ENCODE measurements at regions not wholly inside any gene's neighbourhood (a gene's known extent, or its start where the extent isn't known, plus 50 kb on each side); places are given as distances from the start of the nearest gene placed in this dataset.

DNA sequence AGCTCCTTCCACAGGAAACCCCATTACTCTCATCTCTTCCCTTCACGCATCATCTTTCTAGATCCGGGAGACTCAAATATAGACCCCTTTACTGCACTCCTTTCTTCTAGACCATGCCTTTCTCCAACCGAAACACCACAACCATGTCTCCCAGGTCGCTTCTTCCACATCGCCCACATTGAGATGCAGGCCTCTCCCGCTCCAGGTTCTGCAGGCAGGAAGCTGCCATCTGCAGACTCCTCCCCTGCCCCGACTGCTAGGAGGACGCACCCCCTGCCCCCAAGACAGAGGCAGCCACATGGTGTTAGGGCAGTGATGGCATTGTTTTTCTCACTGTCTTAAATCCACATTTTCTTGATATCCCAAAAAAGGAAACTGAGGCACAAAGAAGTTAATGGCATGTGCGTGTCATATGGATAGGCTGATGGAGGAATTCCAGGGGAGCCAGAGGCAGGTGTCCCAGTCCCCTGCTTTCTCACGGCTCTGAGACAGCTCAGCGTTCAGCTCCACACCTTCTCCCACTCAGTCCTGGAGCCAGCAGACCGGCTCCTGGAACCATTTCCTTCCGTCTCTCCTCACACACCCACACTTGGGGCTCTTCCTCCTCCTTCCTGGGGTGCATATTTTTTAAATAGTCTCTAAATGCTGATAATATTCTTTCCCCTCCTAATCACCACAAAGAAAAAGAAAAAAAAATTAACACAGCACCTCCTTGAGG, 438.4 kb downstream of the EIPR1 start:
- H4K8ac ChIP-seq (ENCODE audit: low read depth in 2 of 2, low read length in 2 of 2) = no peak overlapping the region
- peaks cover 49% of the 10 kb centered on the region for H3K9me3 ChIP-seq (ENCODE audit: control insufficient read depth, insufficient read depth, low read length)
- H2AK9ac ChIP-seq (replicated peaks; ENCODE audit: low read depth, low read length, poor library complexity) = no peak overlapping the region
- BruUV-seq (replicated peaks) = no TSS peak
- no peak overlapping the region for H2AFZ ChIP-seq (replicated peaks; ENCODE audit: low read length, poor library complexity)
- no peaks in the 10 kb centered on the region for H3K36me3 ChIP-seq (ENCODE audit: control insufficient read depth, insufficient read depth, low read length)
- H4K5ac ChIP-seq (ENCODE audit: low read depth, low read length) = no peak overlapping the region
- no peak overlapping the region for H3K4me3 ChIP-seq (ENCODE audit: insufficient read depth, low read depth, low read length)
- no peaks in the 10 kb centered on the region for H3K4me1 ChIP-seq (ENCODE audit: control insufficient read depth, insufficient read depth, low read length)
- in situ Hi-C loops (cut with MboI; ENCODE audit: low sequenced_read_pairs) (no loop called here), intact Hi-C loops (cut with micrococcal nuclease) (no loop called here), dilution Hi-C loops (cut with HindIII; ENCODE audit: low sequenced_read_pairs, unreplicated experiment) (no loop called here)
- H3K9ac ChIP-seq (ENCODE audit: low read depth, low read length) = no peak overlapping the region
- H3K9me1 ChIP-seq (ENCODE audit: insufficient read depth, low read length) = no peaks in the 10 kb centered on the region
- ChIA-PET CTCF (no interaction called here), POLR2A (ENCODE audit: unreplicated experiment) (no interaction called here)
- no peak overlapping the region for H3K18ac ChIP-seq (ENCODE audit: low read depth, low read length)
- no peak overlapping the region for H3K4me2 ChIP-seq (ENCODE audit: low read depth, low read length)
- WGBS, 2 experiments (ENCODE audit: extremely low coverage in 2 of 2, insufficient read length in 1 of 2) = 100% methylated on average over 2 of the region's 13 CpGs; no CpG with 5 or more reads in 1 of the 2 experiments
- H3K14ac ChIP-seq (replicated peaks; ENCODE audit: low read depth, low read length) = no peak overlapping the region
- DNase-seq (no peak), ATAC-seq (ENCODE audit: low read depth) (no peak)
- H3K79me1 ChIP-seq (ENCODE audit: low read depth in 1 of 2, low read length in 2 of 2) = no peaks in the 10 kb centered on the region
- no peak overlapping the region for H3K4ac ChIP-seq (ENCODE audit: low read depth, low read length)
- no peak overlapping the region for H2BK15ac ChIP-seq (ENCODE audit: low read depth, low read length)
- no peak overlapping the region for H4K91ac ChIP-seq (ENCODE audit: insufficient read depth, low read depth, low read length)
- H2AK5ac ChIP-seq (ENCODE audit: low read depth, low read length) = no peak overlapping the region
- H2BK120ac ChIP-seq (ENCODE audit: low read depth, low read length) = no peak overlapping the region
- H4K20me1 ChIP-seq (ENCODE audit: insufficient read depth, low read length) = no peaks in the 10 kb centered on the region
- H3K27ac ChIP-seq (ENCODE audit: insufficient read depth, low read length) = no peak overlapping the region
- H3K56ac ChIP-seq (ENCODE audit: extremely low read depth, insufficient read depth, low read length) = no peak overlapping the region
- H2BK5ac ChIP-seq (ENCODE audit: low read depth, low read length, poor library complexity, severe bottlenecking) = no peak overlapping the region
- no peak overlapping the region for H2BK20ac ChIP-seq (ENCODE audit: low read depth, low read length)
- TF ChIP-seq RAD21 (IDR thresholded peaks at IDR 0.05; ENCODE audit: low read length) = no peak
- no peak for TF ChIP-seq RCOR1 (IDR thresholded peaks at IDR 0.05; ENCODE audit: insufficient replicate concordance, low read length)
- no peak for TF ChIP-seq USF2 (IDR thresholded peaks at IDR 0.05; ENCODE audit: low read depth, low read length)
- TF ChIP-seq CHD1 (IDR thresholded peaks at IDR 0.05; ENCODE audit: low read depth, low read length) = no peak
- no peak for TF ChIP-seq RFX5 (IDR thresholded peaks at IDR 0.05; ENCODE audit: low read depth, low read length)
- no peak for TF ChIP-seq MAFK (IDR thresholded peaks at IDR 0.05; ENCODE audit: low read depth, low read length)
- no peak for TF ChIP-seq BHLHE40 (IDR thresholded peaks at IDR 0.05; ENCODE audit: low read depth, low read length)
- TF ChIP-seq, protein P1, sequence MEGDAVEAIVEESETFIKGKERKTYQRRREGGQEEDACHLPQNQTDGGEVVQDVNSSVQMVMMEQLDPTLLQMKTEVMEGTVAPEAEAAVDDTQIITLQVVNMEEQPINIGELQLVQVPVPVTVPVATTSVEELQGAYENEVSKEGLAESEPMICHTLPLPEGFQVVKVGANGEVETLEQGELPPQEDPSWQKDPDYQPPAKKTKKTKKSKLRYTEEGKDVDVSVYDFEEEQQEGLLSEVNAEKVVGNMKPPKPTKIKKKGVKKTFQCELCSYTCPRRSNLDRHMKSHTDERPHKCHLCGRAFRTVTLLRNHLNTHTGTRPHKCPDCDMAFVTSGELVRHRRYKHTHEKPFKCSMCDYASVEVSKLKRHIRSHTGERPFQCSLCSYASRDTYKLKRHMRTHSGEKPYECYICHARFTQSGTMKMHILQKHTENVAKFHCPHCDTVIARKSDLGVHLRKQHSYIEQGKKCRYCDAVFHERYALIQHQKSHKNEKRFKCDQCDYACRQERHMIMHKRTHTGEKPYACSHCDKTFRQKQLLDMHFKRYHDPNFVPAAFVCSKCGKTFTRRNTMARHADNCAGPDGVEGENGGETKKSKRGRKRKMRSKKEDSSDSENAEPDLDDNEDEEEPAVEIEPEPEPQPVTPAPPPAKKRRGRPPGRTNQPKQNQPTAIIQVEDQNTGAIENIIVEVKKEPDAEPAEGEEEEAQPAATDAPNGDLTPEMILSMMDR (conservative IDR thresholded peaks at IDR 0.05; ENCODE audit: low read depth, low read length) = no peak
- no peak for TF ChIP-seq FOS (IDR thresholded peaks at IDR 0.05; ENCODE audit: low read depth, low read length)
- no peak for TF ChIP-seq POLR2A (IDR thresholded peaks at IDR 0.05; ENCODE audit: low read depth, low read length)
- no peak for TF ChIP-seq MXI1 (IDR thresholded peaks at IDR 0.05; ENCODE audit: borderline replicate concordance, low read depth, low read length)
- no peaks in the 10 kb centered on the region for H3K27me3 ChIP-seq (ENCODE audit: control insufficient read depth, insufficient read depth, low read length)
- no peak overlapping the region for H3K23ac ChIP-seq (ENCODE audit: low read depth, low read length)
